GM21825 (cell line): ENCODE measurements at regions not wholly inside any gene's neighbourhood (a gene's known extent, or its start where the extent isn't known, plus 50 kb on each side); places are given as distances from the start of the nearest gene placed in this dataset.

Experiments used
- ATAC-seq: cut with Tn5 transposase; IDR thresholded peaks from one replicate; pipeline ENCODE4 v1.9.1; 2021; ENCODE audit warnings: mild to moderate bottlenecking, moderate library complexity; ENCODE audit not compliant: unreplicated experiment

DNA sequence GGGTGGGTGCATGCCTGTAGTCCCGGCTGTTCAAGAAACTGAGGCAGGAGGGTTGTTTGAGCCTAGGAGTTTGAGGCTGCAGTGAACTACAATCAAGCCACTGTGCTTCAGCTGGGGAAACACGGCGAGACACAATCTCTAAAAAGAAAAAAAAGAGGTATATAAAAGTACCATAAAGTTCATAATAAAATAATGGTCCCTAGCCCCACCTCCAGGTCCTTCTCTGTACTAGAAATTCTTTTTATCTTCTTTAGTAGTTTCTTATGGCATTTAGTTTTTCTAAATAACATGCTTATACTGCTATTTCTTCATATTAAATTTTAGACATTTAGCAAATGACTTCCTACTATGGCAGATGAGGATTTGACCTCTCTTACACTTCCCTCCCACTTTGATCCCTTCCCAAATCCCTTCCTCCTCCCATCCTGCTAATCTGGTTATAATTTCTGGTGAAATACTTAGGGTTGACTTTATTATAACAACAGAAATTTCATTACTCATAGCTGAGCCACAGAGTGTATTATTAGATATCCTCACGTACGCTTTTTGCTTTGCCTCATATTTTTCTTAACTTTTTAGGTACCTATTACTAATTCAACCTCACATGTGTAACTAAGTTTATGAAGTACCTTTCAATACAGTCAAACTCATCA is 94.7 kb downstream of the SLC41A2 start:
- no peak for ATAC-seq

DNA sequence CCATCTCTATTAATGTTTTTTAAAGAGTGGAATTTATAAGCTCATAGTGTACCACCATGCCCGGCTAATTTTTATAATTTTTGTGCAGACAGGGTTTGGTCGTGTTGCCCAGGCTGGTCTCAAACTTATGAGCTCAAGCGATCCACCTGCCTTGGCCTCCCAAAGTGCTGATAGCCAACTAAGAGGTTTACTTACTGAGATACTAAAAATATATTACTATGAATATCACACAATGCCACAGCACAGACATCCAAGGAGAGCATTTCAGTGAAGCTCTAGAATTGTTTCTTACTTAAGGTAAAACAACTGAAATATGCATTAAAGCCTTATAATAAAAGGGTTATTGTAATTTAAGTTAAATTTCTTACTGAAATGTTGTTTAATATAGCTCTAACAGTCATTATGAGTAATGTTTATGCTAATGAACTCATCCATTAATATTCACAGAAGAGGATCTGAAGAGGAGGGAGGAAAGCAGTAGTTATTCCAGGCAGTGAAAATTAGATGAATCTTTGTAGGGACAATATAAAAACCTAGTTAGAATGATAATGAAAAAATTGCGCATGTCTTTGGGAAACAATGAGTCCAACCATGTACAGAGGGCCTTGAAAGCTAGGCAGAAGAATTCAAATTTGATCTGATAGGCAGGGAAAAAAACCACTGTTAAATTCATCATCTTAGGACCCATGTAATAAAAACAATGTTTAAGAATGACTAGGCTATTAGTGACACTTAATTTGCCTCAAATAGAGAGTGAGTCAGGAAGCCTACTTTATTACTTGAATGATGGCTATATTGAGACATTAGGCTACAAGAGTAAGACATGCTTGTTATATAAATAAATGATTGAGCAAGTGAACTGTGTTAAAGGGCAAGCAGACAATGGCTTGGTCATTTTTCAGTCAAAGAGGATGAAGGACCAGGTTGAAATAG is 99.2 kb downstream of the SLC41A2 start:
- no peak for ATAC-seq

DNA sequence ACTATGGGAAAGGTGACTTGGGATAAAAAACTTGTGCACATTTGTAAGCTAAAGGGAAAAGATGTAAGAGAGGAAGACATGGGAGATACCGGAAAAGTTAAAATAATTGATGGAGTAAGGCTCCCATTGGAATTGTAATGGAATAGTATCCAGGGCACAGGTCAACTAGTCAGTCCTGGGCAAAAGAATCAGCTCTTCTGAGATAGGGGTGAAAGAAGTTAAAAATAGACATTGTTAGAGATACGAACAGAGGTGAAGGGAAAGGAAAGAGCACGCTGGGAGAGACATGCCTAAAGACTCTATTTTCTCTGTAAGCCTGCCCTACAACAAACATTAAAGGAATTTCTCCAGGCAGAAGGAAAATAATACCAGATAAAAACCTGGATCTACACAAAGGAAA is 101.6 kb downstream of the SLC41A2 start:
- ATAC-seq = no peak

DNA sequence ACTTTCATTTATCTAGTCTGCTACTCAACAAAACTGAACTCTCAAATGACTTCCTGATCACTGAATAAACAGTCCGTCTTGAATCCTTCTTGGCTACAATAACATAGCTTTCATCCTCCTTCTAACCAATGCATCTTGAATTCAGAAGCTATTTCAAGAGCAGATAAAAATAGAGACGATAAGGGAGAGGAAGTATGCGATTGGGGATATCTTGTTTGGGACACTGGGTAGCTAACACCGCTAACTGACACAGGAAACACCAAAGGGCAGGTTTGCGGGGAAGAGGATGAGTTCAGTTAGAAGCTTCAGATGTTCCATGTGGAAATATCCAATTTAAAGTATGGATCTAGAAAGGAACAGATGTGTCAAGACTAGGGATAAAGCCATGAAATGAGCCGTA is 102.5 kb downstream of the SLC41A2 start:
- no peak for ATAC-seq

DNA sequence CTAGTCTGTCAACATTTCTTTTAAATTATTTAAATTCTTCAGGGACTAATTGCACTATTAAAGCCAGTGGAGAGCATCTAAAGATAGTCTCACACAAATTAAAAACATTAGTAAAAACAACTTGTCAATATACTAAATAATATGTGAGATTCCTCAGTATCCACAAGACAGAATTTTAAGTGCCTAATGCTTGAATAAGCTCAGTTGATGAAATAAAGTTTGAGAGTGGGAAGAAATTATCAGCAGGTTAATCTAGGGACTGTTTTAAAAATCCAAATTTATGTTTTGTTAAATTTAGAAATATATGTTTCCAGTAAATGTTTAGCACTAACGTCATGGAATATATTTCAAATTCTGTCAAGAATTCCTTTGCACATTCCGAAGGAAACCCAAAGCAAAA is 105.2 kb downstream of the SLC41A2 start:
- ATAC-seq = no peak

DNA sequence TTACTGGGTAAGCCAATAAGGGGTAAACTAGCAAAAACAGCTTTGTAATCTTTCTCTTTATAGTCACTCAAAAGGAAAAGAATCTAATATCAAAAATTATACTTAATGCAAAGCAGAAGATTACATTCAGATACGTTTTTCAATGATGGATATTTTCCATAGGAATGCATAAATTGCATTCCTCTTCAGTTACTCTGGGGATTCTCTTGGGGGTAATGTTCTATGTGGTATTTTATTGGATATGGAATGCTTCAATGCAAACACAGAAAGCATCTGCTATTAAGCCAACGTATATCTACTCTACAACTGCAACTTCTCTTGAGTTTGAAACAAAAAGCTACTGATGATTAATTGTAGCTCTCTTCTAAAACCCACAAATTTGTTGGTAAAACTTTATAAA is 106.0 kb downstream of the SLC41A2 start:
- no peak for ATAC-seq

DNA sequence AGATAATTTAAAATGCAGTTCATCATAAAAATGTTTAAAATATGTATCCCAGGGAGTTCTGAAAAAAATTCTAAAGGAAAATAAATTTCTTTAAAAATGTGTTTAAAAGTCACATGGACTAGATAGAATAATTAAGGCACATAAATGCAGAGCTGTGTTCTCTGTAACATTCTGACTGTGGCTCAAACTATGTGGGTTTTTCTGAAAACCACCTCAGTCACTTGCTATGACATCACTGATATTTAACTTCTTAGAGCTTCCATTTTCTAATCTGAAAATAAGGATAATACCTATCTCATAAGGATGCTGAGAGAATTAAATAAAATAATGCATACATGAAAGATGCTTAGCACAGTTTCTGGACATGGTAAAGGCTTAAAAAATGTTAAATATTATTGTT is 107.3 kb downstream of the SLC41A2 start:
- no peak for ATAC-seq

DNA sequence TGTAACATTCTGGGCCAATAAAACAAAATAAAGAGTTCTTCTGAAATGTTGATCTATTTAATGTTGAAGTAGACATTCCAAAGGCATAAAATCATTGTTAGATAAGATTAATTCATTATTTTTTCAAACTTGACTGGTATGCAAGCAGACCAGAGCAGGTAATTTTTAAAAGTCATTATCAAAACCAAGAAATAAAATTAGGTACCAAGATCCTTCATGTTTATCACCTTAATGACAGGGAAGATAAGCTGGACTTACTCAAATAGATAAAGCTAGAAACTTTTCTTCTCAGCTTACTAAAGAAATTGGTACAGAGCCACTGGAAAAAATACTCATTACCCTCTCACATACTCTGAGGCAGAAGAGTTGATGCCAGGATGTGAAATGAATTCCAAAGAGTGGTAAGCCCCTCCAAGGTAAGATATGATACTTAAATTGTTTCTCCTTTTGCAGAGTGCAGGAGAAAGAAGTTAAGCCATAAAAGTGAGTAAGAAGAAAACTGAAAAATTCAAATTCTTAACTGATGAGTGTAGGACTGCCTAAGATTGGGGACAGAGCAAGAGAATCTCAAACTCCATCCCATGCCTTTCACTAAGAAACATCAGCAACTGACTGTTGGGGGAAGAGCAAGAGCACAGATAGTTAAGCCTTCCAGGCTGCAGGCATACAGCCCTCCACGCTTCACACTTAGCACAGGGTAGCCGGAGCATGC is 111.9 kb downstream of the SLC41A2 start:
- ATAC-seq = no peak

DNA sequence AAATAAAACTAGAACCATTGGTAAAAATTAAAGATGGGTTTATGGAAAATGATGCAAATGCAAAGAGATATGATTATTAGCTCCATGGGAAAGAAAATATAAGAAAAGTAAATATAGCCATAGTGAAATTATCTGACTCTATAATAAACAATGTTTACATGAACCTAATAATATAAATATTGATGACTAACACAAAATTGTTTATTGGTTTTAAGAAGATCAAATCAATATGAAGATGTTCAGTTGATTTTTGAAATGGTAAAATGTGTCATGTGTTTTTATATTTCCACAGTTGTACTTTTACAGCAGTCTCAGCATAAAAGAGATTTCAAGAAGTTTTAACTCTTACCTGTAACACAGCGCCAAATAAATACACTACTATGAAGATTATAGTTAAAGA is 114.0 kb downstream of the SLC41A2 start:
- ATAC-seq = no peak

DNA sequence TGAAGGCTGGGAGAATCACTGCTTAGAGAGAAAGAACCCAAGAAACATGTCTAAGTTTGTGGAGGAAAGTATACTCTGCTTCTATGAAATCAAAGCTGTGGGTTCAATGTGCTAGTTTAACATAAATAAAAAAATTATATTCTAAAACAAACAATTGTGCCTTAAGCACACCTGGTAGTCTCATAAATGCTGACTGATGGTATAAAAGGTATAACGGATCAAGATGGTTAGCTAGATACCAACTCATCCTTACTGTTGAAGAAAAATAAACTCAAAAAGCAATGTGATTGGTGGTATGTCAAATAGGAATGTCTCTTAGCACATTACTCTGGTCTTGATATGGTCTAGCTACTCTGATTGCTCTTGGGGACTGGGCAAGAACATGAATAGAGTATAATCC is 117.8 kb downstream of the SLC41A2 start:
- no peak for ATAC-seq

DNA sequence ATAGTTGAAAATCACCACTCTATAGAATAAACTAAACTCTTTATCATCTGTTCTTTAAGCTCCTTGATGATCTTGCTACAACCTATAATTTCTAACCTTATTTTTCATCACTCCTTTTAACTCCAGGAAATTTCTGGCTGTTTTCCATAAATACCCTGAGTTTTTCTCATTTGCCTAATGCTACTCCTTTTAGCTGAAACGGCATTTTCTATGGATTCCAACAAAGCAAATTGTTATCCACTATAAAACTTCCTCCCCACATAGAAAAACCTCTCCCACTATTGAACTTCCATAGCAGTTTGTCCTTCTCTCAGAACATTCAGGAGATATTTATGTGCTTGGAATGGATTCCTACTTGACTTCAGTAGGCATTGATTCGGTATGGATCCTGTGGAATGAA is 122.8 kb downstream of the SLC41A2 start:
- no peak for ATAC-seq

DNA sequence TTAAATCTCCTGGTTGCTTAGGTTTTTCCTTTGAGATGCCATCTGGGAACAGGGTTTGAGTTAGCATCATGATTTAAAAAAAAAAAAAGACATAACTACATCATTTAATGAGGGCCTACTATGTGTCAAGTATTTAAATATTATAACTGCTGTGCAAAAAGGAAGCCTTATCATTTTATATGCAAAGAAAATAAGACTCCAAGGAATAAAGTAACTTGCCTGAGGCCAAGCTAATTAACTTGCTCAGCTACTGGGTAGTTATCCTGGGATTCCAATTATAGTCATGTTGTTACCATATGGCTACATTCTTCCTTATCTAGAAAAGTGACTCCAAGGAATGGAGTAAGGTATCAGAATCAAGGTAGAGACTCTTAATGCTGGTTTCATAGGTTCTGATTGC is 123.5 kb downstream of the SLC41A2 start:
- ATAC-seq = no peak

DNA sequence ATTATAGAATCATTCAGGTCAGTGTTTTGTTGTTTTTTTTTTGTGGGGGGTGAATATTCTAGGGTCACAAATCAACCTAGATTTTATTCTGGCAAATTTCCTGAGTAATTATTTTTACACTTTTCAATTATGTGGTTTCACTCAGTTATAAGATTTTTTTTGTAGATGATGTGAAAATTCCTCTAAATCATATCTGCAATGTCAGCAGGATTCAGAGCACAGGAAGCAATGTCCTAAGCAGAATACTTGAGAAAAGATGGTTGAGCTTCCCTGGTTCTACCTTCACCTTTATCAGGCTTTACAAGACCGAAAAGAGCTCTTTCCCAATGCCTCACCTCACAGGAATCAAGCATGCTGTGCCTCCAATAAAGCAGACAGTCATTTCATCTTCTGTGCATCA is 124.3 kb downstream of the SLC41A2 start:
- ATAC-seq = no peak

DNA sequence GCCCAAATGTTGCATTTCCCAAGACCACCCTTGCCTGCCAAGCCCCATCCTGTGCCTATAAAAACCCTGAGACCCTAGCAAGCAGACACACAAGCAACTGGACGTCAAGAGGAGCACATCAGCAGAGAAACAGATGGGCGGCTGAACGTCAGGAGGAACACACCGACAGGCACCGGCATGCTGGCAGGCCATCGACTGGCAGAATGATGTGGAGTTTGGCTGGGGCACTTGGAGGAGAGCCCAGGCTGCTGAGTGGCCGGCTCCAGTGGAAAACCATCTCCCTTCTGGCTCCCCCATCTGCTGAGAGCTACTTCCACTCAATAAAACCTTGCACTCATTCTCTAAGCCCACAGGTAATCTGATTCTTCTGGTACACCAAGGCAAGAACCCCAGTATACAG is 130.1 kb downstream of the SLC41A2 start:
- ATAC-seq = no peak

DNA sequence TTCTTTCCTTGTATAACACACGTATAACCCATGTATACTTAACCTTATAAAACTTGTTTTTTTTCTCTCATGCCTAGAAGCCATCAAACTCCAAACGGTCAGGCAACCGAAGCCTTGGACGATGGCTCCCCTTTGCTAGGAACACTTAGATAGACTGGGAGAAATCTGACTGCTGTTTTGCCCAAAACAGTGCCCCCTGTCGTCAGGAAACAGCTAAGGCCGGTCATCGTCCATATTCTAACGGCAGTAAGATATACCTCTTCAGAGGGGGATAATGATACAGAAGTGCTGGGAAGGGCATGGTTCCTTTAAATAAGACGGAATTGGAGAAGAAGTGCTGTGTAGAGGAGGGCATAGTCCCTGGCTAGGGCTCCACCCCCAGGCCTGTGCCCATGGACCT is 130.5 kb downstream of the SLC41A2 start:
- ATAC-seq = no peak

DNA sequence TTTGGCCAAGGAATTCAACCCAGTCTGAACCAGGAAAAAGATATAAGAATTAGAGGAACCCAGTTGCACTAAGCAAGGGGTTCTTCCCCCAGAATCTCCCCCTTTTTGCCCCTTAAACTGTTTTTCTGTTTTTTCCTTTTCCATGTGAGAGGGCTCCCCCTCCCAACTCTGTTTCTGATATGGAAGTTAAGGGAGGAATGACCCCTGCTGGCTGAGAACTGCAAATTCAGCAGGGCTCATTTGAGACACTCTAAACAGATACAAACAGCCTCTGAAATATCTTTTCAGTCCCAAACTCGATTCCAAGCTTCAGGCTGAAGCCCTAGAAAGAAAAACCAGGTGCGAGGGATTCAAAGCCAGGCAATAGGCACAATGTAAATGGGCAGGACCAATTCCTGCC is 132.7 kb downstream of the SLC41A2 start:
- no peak for ATAC-seq

DNA sequence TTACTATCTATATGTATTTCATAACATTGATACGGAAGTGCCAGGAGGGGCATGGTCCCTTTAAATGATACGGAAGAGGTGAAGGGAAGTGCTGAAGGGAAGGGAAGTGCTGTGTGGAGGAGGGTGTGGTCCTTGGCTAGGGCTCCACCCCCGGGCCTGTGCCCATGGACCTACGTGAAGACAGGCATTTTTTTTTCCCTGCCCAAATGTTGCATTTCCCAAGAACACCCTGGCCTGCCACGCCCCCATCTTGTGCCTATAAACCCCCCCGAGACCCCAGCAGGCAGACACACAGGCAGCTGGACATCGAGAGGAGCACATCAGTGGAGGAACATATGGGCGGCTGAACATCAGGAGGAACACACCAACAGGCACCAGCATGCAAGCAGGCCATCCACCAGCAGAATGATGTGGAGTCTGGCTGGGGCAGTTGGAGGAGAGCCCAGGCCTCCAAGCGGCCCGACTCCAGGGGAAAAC is 134.1 kb downstream of the SLC41A2 start:
- ATAC-seq = no peak

DNA sequence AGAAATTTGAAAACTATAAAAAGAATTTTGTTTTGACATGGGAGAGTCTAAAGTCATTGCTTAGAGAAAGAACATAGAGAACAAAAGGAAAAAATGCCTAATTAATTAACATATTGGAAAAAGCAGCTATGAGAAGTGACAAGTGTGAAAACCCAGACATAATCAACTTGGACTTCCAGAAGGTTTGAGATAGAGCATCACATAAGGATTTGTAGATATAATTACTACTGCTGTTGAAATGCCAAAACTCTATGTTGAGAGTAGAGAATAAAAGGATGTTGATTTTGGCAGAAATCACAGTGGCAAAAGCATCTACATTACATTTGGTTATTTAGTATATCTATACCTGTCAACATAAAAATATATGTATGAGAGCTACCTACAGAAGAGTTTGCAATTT is 135.1 kb downstream of the SLC41A2 start:
- no peak for ATAC-seq

DNA sequence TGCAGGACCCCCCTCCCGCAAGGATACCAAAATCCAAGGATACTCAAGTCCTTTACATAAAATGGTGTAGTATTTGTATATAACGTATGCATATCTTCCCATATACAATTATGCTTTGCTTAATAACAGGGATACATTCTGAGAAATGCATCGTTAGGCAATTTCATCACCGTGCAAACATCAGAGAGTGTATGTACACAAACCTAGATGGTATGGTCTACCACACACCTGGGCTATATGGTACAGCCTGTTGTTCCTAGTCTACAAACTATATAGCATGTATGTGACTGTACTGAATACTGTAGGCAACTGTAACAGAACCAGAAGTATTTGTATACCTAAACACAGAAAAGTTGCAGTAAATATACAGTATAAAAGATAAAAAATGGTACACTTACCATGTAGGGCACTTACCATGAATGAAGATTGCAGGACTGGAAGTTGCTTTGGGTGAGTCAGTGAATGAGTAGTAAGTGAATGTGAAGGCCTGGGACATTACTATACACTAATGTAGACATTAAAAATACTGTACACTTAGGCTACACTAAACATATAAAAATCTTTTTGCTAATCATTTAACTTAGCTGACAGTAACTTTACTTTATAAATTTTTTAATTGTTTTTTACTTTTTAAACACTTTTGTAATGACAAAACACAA is 141.1 kb downstream of the SLC41A2 start:
- ATAC-seq = no peak

DNA sequence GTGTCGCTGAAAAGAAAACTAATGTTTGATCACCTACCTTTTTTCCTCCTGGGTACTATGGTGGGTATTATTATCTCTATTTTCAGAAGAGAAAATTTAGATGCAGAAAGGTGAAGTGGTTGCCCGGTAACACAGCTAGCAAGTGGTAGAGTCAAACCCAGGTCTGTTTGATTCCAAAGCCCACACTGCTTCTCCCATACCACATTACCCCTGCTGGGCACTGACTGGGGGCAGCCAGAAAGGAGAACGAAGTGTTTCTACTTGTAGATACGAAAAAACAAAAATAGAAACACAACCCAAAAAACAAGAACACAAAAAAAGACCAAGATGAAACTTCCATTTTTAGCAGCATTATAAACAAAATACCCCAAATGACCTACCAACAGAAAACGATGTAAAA is 142.2 kb downstream of the SLC41A2 start:
- ATAC-seq = no peak

DNA sequence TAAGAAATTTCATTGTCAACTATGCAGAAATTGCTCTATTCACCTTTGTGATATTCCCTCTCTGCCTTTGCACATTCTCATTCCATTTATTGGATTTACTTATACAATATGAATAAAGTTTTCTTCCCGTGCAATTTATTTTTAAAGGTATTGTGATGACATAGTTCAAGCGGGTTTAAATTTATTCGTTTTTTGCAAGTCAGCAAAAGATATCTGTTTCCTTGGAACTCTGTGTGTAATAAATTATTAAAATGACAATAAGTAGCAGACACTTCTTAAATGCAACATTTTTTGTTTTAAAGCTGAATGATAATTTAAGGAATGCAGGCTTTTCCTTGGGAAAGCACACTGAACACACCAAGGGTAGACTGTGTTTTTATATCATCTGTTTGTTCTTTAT is 143.1 kb downstream of the SLC41A2 start:
- no peak for ATAC-seq
